H9 (cell line): ENCODE measurements at regions not wholly inside any gene's neighbourhood (a gene's known extent, or its start where the extent isn't known, plus 50 kb on each side); places are given as distances from the start of the nearest gene placed in this dataset.

Source experiments
- DNase-seq: peaks from one replicate; pipeline ENCODE4 v3.0.0-alpha.2; 2017
- H2AFZ ChIP-seq: one replicate; pipeline ENCODE4 v1.6.1; 2013; ENCODE audit warnings: mild to moderate bottlenecking, low read length, control low read depth, moderate library complexity
- H2AK5ac ChIP-seq: 2 replicates; pipeline ENCODE4 v1.6.1; 2013; ENCODE audit warnings: low read length, control low read depth, mixed read lengths; ENCODE audit not compliant: insufficient read length
- H2BK120ac ChIP-seq: one replicate; pipeline ENCODE4 v1.6.1; 2013; ENCODE audit warnings: low read depth, mild to moderate bottlenecking, low read length, control low read depth, inconsistent platforms; ENCODE audit not compliant: poor library complexity, severe bottlenecking
- H2BK12ac ChIP-seq: 2 replicates; pipeline ENCODE4 v1.6.1; 2013; ENCODE audit warnings: low read length, control low read depth, mixed read lengths, low read depth; ENCODE audit not compliant: insufficient read length
- H2BK15ac ChIP-seq: 2 replicates; pipeline ENCODE4 v1.6.1; 2013; ENCODE audit warnings: low read depth, low read length, control low read depth
- H2BK20ac ChIP-seq: one replicate; pipeline ENCODE4 v1.6.1; 2013; ENCODE audit warnings: low read depth, mild to moderate bottlenecking, low read length, control low read depth, inconsistent platforms; ENCODE audit not compliant: poor library complexity, severe bottlenecking
- H2BK5ac ChIP-seq: 2 replicates; pipeline ENCODE4 v1.6.1; 2013; ENCODE audit warnings: low read length, control low read depth, mixed read lengths; ENCODE audit not compliant: insufficient read length
- H3K14ac ChIP-seq: 2 replicates; pipeline ENCODE4 v1.6.1; 2013; ENCODE audit warnings: low read length, control low read depth; ENCODE audit not compliant: insufficient read depth
- H3K18ac ChIP-seq: 2 replicates; pipeline ENCODE4 v1.6.1; 2013; ENCODE audit warnings: low read depth, mild to moderate bottlenecking, mixed read lengths, low read length, control low read depth; ENCODE audit not compliant: insufficient read length
- H3K23ac ChIP-seq: 2 replicates; pipeline ENCODE4 v1.6.1; 2013; ENCODE audit warnings: low read length, control low read depth, mixed read lengths, low read depth; ENCODE audit not compliant: insufficient read length
- H3K23me2 ChIP-seq: 2 replicates; pipeline ENCODE4 v1.6.1; 2013; ENCODE audit warnings: low read depth, mild to moderate bottlenecking, mixed read lengths, low read length, control low read depth; ENCODE audit not compliant: insufficient read length, poor library complexity, severe bottlenecking
- H3K27ac ChIP-seq: 2 replicates; pipeline ENCODE4 v1.5.1; 2013; ENCODE audit warnings: low read length, control low read depth, mixed read lengths, low read depth; ENCODE audit not compliant: insufficient read length
- H3K27me3 ChIP-seq: 2 replicates; pipeline ENCODE4 v1.6.1; 2013; ENCODE audit warnings: low read length, control low read depth, inconsistent platforms; ENCODE audit not compliant: insufficient read depth
- H3K4ac ChIP-seq: 2 replicates; pipeline ENCODE4 v1.6.1; 2013; ENCODE audit warnings: low read depth, mild to moderate bottlenecking, control low read depth, inconsistent platforms, low read length, moderate library complexity
- H3K4me1 ChIP-seq: 2 replicates; pipeline ENCODE4 v1.6.1; 2013; ENCODE audit warnings: low read length, control low read depth, inconsistent platforms; ENCODE audit not compliant: insufficient read depth
- H3K4me2 ChIP-seq: 2 replicates; pipeline ENCODE4 v1.6.1; 2013; ENCODE audit warnings: low read length, control low read depth, mixed read lengths; ENCODE audit not compliant: insufficient read length, insufficient read depth
- H3K56ac ChIP-seq: 2 replicates; pipeline ENCODE4 v1.6.1; 2013; ENCODE audit warnings: low read depth, mild to moderate bottlenecking, mixed read lengths, low read length, control low read depth; ENCODE audit not compliant: insufficient read length
- H3K79me1 ChIP-seq: 2 replicates; pipeline ENCODE4 v1.6.1; 2013; ENCODE audit warnings: low read depth, mild to moderate bottlenecking, moderate library complexity, low read length, control low read depth, inconsistent platforms; ENCODE audit not compliant: insufficient read depth, poor library complexity, severe bottlenecking
- H3K79me2 ChIP-seq: 2 replicates; pipeline ENCODE4 v1.6.1; 2013; ENCODE audit warnings: low read length, control low read depth, inconsistent platforms; ENCODE audit not compliant: insufficient read depth
- H3K9ac ChIP-seq: 2 replicates; pipeline ENCODE4 v1.6.1; 2013; ENCODE audit warnings: low read length, control low read depth, mixed read lengths; ENCODE audit not compliant: insufficient read length; ENCODE audit errors: extremely low read depth
- H3K9me3 ChIP-seq: one replicate; pipeline ENCODE4 v1.6.1; 2013; ENCODE audit warnings: low read depth, low read length, inconsistent platforms; ENCODE audit not compliant: control insufficient read depth
- H3T11ph ChIP-seq: one replicate; pipeline ENCODE4 v1.6.1; 2013; ENCODE audit warnings: mild to moderate bottlenecking, low read length, control low read depth, inconsistent platforms
- H4K20me1 ChIP-seq: one replicate; pipeline ENCODE4 v1.6.1; 2013; ENCODE audit not compliant: control insufficient read depth, insufficient read length, insufficient read depth
- H4K5ac ChIP-seq: 2 replicates; pipeline ENCODE4 v1.6.1; 2013; ENCODE audit warnings: low read depth, mild to moderate bottlenecking, mixed read lengths, low read length, control low read depth; ENCODE audit not compliant: insufficient read length
- H4K8ac ChIP-seq: replicated peaks from 2 replicates; pipeline ENCODE4 v1.6.1; 2013; ENCODE audit warnings: low read length, control low read depth, mixed read lengths, low read depth; ENCODE audit not compliant: insufficient read length
- H4K91ac ChIP-seq: 2 replicates; pipeline ENCODE4 v1.6.1; 2013; ENCODE audit warnings: low read depth, mild to moderate bottlenecking, moderate library complexity, mixed read lengths, low read length, control low read depth; ENCODE audit not compliant: insufficient read length
- H3K27ac Mint-ChIP-seq, 3 experiments: 2 replicates in 2 of 3; 3 replicates in 1 of 3; pipeline ENCODE4 v1.8.0; 2020 to 2021; ENCODE audit warnings: mixed read lengths in 3 of 3, mild to moderate bottlenecking in 1 of 3, moderate library complexity in 1 of 3
- H3K27me3 Mint-ChIP-seq: 2 replicates; pipeline ENCODE4 v1.8.0; 2021; ENCODE audit warnings: low read depth, mild to moderate bottlenecking, moderate library complexity, mixed read lengths
- H3K36me3 Mint-ChIP-seq, 3 experiments: 2 replicates in 2 of 3; 3 replicates in 1 of 3; pipeline ENCODE4 v1.8.0; 2020 to 2021; ENCODE audit warnings: low read depth in 3 of 3, mixed read lengths in 3 of 3; ENCODE audit not compliant: insufficient read depth in 1 of 3
- H3K4me1 Mint-ChIP-seq, 2 experiments: 2 replicates each; pipeline ENCODE4 v1.8.0; 2020; ENCODE audit warnings: mixed read lengths in 2 of 2
- H3K4me3 Mint-ChIP-seq, 2 experiments: 2 replicates in 1 of 2; 3 replicates in 1 of 2; pipeline ENCODE4 v1.8.0; 2020 to 2021; ENCODE audit warnings: mild to moderate bottlenecking in 2 of 2, mixed read lengths in 2 of 2, moderate library complexity in 1 of 2
- H3K9me3 Mint-ChIP-seq, 2 experiments: 2 replicates in 1 of 2; 3 replicates in 1 of 2; pipeline ENCODE4 v1.8.0; 2020; ENCODE audit warnings: mild to moderate bottlenecking in 2 of 2, mixed read lengths in 2 of 2, moderate library complexity in 1 of 2
- WGBS: extraction: QIAGEN DNeasy Blood & Tissue Kit; methylation state at CpG from one replicate; pipeline ENCODE4 v1.1.7; 2013; ENCODE audit warnings: missing lambda C conversion rate, low lambda C conversion rate, mixed read lengths; ENCODE audit not compliant: insufficient read length; ENCODE audit errors: extremely low coverage; 5-methylcytosine and 5-hydroxymethylcytosine counted together
- TF ChIP-seq, protein P1 (sequence below): fragments of 200-600 bp; sonication (generic); conservative IDR thresholded peaks from 3 replicates; pipeline ENCODE4 v1.8.0; 2021; ENCODE audit warnings: antibody characterized with exemption, mild to moderate bottlenecking

DNA sequence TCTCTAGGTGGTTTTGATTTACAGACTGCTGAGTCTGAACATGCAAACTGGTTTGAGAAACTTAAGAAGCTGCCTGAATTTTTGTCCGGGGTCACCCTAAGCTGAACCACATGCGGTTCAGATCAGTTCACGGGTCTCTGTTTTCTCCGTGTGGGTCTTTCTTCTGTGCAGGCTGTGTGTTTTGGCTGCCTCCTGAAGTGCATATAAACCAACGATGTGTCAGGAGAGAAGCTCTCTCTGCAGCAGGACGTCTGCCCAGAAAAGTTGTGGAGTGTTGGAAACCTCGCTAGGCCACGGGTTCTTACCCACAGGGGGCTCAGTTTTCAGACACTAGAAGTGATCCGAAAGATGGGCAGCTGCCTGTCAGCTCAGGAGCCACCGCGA is 364.2 kb downstream of the IRX2 start:
- no peaks in the 10 kb centered on the region for H3K79me1 ChIP-seq
- no peak overlapping the region for H2BK5ac ChIP-seq
- no peak overlapping the region for H2AK5ac ChIP-seq
- no peaks in the 10 kb centered on the region for H4K20me1 ChIP-seq
- H3K56ac ChIP-seq, result no peak overlapping the region
- H3K9me3 Mint-ChIP-seq, result peaks cover 0 to 3% of the 10 kb centered on the region in 2 experiments; a peak in 1 of 5 replicates
- H3K27ac Mint-ChIP-seq, result no peak overlapping the region
- no peak overlapping the region for H4K8ac ChIP-seq
- H3K4me3 Mint-ChIP-seq, result no peak overlapping the region
- H3K14ac ChIP-seq, result no peak overlapping the region; the same call in 1 of the 2 replicates
- no CpG with 5 or more reads among the region's 11 CpGs for WGBS
- no peaks in the 10 kb centered on the region for H3K4me1 Mint-ChIP-seq
- no peak overlapping the region for H4K5ac ChIP-seq
- peaks cover 3% of the 10 kb centered on the region for H3K27me3 Mint-ChIP-seq
- H3K4me2 ChIP-seq, result no peak overlapping the region
- no peak overlapping the region for H2BK20ac ChIP-seq
- no peak overlapping the region for H2BK12ac ChIP-seq
- no peak overlapping the region for H3K4ac ChIP-seq
- H2AFZ ChIP-seq, result no peak overlapping the region
- H2BK15ac ChIP-seq, result no peak overlapping the region
- no peaks in the 10 kb centered on the region for H3K9me3 ChIP-seq
- H3K23ac ChIP-seq, result no peak overlapping the region
- no peak overlapping the region for H4K91ac ChIP-seq
- H3K27ac ChIP-seq, result no peak overlapping the region
- no peak overlapping the region for H2BK120ac ChIP-seq
- H3K4me1 ChIP-seq, result no peaks in the 10 kb centered on the region
- no peak overlapping the region for H3K9ac ChIP-seq
- TF ChIP-seq, protein P1, sequence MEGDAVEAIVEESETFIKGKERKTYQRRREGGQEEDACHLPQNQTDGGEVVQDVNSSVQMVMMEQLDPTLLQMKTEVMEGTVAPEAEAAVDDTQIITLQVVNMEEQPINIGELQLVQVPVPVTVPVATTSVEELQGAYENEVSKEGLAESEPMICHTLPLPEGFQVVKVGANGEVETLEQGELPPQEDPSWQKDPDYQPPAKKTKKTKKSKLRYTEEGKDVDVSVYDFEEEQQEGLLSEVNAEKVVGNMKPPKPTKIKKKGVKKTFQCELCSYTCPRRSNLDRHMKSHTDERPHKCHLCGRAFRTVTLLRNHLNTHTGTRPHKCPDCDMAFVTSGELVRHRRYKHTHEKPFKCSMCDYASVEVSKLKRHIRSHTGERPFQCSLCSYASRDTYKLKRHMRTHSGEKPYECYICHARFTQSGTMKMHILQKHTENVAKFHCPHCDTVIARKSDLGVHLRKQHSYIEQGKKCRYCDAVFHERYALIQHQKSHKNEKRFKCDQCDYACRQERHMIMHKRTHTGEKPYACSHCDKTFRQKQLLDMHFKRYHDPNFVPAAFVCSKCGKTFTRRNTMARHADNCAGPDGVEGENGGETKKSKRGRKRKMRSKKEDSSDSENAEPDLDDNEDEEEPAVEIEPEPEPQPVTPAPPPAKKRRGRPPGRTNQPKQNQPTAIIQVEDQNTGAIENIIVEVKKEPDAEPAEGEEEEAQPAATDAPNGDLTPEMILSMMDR, result no peak
- H3K79me2 ChIP-seq, result no peaks in the 10 kb centered on the region
- no peak overlapping the region for H3K18ac ChIP-seq
- no peak overlapping the region for H3T11ph ChIP-seq
- no peaks in the 10 kb centered on the region for H3K36me3 Mint-ChIP-seq
- DNase-seq, result no peak
- H3K27me3 ChIP-seq, result no peaks in the 10 kb centered on the region
- H3K23me2 ChIP-seq, result no peaks in the 10 kb centered on the region
